Fibroblast of skin of abdomen (primary cell): ENCODE measurements at regions not wholly inside any gene's neighbourhood (a gene's known extent, or its start where the extent isn't known, plus 50 kb on each side); places are given as distances from the start of the nearest gene placed in this dataset.

Source experiments
- DNase-seq: peaks from one replicate; pipeline ENCODE4 v3.0.0-alpha.2; 2013

DNA sequence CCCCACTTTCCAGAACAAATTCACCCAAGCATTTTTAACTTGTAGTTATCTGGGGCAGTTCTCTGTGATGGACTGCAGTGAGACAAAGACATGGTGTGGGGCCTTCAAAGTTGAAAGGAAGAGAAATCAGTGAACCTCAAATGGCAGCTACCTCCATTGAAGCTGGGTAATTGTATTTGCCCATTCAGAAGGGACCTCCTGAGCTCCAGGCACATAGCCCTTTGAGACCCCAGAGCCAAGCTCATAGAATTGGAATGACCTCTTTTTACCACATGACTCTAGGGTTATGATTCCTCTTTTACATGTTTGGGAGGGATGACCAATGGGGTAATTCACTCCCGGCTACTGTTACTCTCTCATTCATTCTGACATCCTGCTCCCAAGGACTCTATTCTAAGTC, 368.4 kb upstream of the ITGA1 start:
- DNase-seq = no peak

DNA sequence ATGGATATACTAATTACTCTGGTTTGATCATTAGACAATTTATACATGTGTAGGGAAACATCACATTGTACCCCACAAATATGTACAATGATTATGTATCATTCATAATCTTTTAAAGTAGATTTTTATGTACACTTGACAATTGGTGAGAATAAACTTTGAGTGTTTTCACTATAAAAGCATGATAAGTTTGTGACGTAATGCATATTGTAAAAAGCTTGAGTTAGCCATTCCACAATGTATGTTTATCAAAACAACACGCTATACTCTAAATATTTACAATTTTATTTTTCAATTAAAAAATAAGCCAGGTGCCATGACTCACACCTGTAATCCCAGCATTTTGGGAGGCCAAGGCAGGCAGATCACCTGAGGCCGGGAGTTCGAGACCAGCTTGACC, 360.1 kb upstream of the ITGA1 start:
- DNase-seq = no peak

- DNase-seq = no peak
These were observed 358.7 kb upstream of the ITGA1 start for GRCh38 chr5:52428977-52429489.

GRCh38 chr5:52441768-52442167, 345.9 kb upstream of the ITGA1 start:
- DNase-seq = no peak

- DNase-seq = no peak
These were observed 344.5 kb upstream of the ITGA1 start for GRCh38 chr5:52443187-52443586.

- DNase-seq = no peak
These were observed 339.6 kb upstream of the ITGA1 start for GRCh38 chr5:52448111-52448510.

DNA sequence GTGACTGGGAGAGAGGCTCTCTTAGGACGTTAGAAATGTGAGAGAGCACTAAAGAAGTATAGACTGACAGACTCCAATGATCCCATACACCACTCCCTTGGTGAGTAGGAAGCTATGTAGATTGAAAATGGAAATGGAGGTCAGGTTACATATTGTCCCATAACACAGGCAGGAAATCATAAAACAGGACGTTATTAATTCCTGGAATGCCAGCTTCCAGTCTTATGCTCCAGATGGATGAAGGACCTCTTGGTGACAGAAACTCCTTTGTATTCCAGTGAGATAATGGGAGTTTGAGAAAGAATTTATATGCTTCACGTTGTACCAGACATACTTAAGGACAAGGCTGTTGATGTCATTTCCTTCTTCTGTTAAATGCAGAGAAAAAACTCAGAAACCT, 338.2 kb upstream of the ITGA1 start:
- DNase-seq = no peak

- DNase-seq = no peak
These were observed 335.6 kb upstream of the ITGA1 start for GRCh38 chr5:52452098-52452497.

DNA sequence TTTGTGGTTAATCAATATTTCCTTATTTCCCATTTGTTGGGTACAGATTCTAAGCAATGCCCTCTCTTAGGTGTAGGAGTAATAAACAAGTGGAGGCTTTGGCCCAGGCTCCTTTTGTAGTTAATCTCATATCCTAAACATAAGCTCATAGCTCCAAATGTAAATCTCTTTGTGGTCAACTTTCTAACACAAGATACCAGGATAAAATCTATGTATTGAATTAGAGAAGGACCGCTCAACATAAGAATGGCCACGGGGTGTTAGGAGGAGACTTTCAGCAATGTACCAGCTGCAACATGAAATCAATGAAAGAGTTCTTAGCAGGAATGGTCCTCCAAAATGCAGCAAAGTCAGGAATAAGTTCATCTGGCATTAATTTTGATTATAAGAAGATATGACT, 334.5 kb upstream of the ITGA1 start:
- DNase-seq = no peak

DNA sequence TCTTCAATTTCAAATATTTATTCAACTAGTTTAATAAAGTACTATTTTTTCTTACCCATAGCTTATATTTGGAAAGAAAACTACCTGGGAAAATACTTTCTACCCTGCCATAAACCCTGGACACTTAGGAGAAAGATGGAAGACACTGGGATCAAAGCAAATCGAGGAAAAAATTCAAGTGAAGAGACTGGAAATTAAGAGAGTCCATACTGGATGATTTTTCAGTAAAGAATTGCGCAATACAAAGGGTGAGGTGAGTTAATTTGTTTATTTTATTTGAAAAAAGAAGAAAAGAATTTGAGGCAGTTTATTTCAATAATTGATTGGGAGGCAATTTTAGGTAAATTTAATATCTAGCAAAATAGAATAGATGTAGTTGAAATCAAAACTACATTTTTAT, 331.8 kb upstream of the ITGA1 start:
- no peak for DNase-seq

GRCh38 chr5:52457810-52458209, 329.9 kb upstream of the ITGA1 start:
- DNase-seq = no peak

DNA sequence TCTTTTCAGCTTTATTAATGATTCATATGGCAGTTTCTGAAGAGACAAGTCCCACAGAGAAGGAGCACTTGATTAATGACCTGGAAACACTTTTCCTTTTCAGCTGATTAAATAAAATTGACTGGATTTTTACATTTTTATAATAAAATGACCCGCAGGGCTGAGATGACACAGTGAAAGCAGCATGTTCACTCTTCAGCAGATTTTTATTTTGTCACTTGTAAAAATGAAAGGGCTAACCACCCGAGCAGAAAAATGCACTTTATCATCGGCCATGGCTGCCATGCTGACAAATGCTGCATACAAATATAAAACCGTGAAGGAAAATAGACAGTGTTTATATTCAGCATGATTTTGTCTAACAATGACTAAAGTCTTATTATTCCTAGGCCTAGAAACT, 321.6 kb upstream of the ITGA1 start:
- no peak for DNase-seq

DNA sequence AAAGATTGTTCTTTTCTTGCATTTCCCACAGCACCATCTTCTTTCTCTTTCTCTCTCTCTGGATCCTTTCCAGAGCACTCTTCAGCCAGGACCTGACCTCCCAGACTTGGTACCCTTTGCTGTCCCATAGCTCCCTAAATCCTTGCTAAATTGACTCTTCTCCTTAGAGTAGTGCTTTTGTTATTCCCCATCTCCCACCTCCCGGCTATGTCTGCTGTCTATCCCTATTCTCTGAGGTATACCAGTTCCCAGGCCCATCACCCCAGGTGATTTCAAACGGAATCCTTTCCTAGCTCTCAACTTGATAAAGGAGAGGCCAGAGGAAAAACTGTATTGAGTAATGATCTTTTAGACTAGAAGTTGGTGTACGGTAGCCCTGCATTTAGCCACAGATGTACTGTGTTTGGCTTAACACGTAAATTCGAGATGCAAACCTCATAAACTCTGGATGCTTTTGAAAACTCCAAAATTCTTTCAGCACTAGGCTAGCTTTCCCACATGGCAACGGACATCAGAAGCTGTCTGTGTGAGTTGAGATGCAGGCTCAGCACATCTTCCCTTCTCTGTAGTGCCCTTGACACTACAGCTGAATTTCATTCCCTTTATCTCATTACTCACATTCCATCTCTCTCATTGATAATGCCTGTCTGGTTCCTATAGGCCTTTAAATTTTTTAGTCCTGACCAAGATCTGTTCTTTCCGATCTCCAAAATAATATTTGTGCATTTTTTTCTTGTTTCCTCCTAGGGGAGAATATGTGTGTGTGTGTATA, 320.8 kb upstream of the ITGA1 start:
- DNase-seq = no peak

- no peak for DNase-seq
These were observed 318.7 kb upstream of the ITGA1 start for GRCh38 chr5:52468976-52469375.

DNA sequence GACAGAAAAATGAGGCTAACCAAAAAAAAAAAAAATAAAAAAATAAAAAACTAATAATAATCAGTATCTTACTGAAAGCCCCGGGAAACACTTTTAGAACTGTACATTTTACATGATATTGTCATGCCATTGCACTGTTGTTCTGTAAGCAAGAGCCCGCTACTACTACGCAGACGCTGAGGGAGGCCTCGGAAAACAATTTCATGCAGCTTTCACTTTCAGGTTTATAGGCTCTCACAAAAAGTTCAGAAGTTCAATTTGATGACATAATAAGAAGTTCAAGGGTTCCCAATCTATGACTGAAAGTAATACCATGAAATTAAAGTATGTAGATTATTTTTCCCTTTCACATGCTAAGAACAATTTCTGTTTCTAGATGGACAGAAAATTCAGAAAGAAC, 318.3 kb upstream of the ITGA1 start:
- DNase-seq = no peak

DNA sequence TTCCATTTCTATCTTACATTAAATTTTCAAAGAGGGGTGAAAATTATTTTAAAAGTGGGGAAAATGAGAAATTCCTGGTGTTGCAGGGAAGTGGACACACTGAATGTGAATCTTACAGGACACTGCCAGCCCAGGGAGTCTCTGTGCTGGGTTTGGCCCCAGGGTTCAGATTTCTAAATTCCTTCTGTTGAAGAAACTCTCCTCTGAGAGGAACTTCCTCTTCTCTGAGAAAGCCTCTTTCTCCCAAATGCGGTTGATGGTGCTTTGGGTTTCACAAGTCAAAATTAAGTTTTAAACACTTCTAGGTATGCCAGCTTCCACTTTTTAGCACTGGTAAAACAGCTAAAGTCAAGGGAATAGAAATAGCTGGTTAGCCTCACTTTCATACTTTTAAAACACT, 317.9 kb upstream of the ITGA1 start:
- no peak for DNase-seq

- no peak for DNase-seq
These were observed 311.4 kb upstream of the ITGA1 start for GRCh38 chr5:52476346-52476745.

DNA sequence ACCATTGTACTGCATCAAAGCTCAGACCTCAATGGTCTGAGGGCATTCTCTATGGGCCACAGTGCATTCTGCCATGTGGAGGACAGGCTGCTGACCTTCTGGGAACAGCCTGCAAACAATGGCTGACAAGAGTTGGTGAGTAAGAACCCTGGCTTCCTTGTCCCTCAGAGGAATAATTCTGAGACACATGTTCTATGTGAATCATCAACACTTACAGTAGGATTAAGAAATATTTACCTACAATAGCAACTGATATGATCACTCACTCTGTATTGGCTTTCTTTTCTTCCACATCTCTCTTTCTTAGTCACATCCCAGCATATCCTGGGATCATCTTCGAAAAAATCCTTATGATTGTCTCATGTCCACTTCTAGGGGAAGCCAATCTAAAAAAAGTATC, 306.5 kb upstream of the ITGA1 start:
- no peak for DNase-seq

DNA sequence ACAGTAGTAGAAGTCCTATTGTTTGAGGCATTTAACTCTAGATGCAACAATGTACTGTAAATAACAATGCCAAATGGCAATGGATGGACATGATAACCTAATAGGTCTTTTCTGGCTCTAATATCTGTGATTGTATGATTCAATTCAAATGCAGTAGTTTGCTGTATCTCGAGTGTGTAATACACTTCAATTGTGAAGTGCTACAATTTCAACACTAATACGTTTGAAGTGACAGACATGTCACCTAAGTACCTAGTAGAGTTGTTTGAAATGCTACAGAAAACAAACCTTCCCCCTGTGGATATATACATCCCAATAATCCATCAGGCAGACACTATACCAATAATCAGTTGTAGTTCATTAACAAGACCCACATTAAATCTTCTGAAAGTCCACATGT, 305.9 kb upstream of the ITGA1 start:
- no peak for DNase-seq

DNA sequence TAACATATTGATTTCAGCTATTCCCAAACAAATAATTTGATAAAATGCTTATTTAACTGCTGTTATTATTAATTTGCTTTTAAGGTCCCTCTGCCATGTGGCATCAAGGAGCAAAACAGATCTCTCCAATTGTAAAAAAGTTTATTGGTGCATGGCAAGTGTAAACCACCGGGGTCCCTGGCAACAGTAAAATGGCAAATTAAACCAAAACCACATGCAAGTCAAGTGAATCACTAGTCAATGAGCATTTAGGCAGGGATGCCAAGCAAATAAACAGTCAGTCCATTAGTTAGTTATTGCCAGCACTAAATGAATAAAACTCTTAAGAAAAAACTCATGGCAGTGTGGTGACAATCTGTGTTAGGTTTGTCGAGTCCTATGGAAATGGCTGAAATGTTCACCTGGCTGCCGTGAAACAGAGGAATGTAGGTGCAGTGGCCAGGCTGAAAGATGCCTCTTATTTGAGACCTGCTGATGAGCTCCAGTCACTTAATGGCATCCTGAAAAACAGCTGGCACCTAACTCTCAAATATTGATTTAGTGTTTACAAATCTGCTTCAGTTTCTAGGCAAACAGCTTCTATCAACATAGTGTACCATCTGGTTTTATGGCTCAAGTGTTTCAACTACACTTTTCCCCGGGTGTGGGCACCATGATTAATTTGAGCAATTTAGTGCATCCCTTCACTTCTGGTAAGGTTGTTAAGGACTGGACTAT, 296.5 kb upstream of the ITGA1 start:
- DNase-seq = no peak

DNA sequence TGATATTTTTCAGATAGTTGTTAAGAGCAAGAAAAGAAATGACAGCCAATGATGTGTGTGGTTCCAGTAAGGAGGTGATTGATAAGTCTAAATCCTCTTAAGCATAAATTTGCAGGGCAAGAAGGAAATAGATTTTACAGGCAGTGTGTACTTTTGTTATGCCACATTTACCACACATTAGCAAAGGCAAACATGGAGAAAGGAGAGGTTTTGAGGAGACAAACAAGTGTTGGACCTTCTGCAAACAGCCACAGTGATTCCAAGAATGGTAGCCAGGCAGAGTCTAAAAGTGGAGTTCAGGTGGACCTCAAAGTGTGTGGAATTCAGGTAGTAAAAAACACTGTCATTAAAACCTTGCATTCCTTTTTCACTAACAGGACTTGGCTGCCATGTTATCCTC, 295.9 kb upstream of the ITGA1 start:
- no peak for DNase-seq

DNA sequence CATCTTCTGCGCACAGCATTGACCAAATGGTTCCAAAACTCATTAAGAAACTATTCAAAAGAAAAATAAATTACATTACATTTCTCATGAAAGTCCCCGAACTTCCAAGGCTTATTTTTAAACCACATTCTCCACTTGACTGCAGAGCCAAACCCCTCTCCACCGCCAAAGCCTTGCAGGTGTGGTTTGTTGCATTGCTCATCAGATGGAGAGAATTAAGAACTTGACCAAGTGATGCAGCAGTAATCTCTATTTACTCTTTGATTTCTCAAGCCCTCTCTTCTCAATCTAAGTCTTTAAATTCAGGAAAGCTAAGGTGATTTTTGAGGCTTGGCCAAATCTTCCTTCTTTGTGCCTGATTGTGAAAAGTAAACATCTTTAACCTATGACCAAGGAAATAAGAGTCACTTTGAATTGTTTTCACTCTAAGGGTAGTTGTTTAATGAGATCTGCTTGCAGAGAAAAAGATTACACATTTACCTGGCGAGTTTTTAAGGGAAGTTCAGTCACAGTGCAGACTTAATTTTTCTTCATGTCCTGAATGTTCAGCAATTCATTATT, 290.5 kb upstream of the ITGA1 start:
- DNase-seq = no peak

DNA sequence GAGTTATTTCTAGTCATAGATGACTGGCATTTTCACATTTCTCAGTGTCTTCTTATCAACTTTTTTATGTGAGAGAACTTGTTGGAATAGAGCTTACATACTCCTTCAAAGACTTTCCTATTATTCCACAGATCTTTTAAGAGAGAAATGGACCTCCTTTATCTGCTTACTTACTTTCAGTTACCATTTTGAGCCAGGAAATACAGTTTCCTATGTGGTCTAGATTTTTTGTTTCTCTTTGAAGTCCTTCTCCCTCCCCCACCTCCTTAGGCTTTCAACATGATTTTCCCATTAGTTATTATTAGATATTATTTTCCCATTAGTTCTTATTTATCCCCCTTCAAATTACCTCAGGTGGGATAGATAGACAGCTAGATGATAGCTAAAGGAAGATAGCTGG, 289.1 kb upstream of the ITGA1 start:
- DNase-seq = no peak

DNA sequence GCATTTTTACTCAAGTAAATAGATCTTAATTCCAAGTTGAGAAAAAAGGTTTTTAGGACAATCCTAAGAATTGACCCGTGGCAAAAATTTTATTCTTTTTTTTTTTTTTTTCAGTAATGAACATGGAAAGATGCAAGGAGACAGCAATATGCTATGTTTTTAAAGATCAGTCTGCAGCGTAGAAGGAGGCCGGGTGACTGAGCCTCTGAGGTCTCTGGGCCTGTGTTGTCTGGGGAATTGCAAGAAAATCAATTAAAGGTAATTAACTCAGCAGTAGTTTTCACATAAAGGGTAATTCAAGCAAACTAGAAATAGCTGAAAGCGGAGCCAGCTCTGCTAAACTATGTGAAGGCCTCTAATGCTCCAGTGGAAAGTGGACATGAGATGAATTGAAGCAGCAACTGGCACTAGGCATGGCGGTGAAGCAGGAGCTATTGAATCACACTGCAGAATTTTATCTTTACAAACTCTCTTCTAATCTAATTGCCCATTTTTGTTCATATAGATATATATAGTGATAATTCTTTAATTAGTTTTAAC, 285.2 kb upstream of the ITGA1 start:
- DNase-seq = no peak
